ENCODE measurements at regions not wholly inside any gene's neighbourhood (a gene's known extent, or its start where the extent isn't known, plus 50 kb on each side); places are given as distances from the start of the nearest gene placed in this dataset.
"Not testable (repeated sequence)": the region's sequence is repeated elsewhere in the genome, so short reads cannot be mapped to it uniquely, and the experiment has no call there.

DNA sequence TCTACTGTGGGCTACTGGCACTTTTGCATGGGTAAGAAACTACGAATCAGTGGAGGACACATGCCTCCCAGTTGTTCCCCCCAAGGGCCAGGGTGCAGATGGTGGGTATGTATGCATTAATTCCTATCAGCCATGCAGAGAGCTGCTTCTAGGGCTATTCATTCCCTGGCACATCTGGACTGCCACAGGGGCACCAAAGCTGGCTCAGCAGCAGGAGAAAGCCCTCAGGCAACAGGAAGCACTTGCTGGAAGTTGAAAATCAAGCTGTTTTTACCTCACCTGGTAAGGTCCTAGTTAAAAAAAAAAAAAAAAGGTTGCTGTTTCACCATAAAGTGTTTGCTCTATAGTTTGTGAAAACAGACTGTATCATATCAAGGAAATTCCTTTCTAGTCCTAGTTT, 1342.6 kb downstream of the REEP3 start:
- DNase-seq (ENCODE audit: low read depth), result no peak

DNA sequence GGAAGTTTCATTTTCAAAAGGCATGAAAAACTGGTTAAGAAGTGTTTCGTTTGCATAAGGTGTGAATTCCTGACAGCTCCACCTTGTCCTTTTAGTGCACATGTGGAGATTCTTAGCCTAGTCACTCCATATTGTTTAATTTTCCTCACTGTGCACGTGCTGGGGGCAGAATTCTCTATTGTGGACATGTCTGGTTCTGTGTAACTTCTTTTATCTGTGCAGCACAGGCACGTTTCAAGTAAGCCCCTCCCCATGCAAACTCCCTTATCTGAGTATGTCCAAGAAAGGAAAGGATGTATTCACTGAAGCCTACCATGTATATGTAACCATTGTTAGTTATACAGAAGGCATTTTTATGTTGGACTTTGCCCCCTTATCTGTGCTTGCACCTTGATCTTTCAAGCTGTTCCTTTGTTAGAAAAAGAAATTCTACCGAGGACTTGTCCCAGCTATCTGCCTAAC, 1346.3 kb downstream of the REEP3 start:
- no peak for DNase-seq (ENCODE audit: low read depth)

DNA sequence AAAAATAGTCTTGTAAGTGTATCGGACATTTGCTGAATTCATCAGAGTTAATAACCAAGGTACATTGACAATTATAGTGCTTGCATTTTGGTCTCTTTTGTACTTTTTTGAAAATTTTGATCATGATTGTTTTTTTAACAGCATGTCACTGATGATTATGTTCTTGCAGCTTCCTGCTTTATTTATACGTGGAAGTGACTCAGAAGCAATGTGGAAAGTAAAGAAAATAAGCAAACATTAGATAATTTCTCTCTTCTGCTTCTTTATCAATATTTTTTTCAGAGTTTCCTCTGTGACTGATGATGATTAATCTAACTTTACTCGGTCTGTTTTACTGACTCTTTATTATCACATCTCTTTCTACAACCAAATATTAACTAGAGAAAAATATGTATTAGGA, 1351.9 kb downstream of the REEP3 start:
- no peak for DNase-seq (ENCODE audit: low read depth)

DNA sequence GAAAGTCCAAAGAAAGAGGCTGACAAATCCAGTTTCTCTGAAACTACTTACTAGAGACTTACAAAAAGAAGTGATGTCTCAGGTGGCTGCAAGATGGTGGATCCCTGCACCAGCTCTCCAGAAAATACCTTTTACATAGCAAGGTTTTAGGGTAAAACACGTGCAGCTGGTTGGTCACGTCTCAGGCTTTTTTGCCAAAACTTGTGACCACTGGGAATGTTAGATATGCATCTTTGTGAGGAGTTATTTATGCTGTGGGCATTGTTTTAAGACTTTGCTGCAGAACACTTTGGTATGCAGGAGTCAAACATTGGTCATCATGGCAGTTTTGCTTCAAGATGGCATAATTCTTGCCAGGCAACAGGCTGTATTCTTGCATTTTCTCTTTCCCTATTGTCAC, 1352.8 kb downstream of the REEP3 start:
- DNase-seq (ENCODE audit: low read depth), result no peak

DNA sequence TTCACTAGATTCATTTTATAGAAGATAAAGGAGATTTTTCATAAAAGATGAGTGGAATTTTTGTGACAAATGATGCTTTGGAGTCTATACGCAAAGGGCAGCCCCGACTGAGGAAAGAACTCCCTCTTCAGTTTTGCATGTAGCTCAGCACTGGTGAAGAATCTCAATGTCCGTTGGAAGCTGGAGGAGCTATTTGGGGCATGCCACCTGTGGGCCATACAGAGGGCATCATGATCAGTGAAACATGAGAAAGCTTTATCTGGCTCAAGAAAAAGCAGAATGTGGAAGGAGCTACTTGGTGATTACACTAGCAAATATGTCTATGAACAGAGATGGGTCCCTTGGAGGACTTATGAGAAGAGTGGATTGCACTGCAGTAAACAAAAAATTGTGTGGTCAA, 1359.3 kb downstream of the REEP3 start:
- no peak for DNase-seq (ENCODE audit: low read depth)

DNA sequence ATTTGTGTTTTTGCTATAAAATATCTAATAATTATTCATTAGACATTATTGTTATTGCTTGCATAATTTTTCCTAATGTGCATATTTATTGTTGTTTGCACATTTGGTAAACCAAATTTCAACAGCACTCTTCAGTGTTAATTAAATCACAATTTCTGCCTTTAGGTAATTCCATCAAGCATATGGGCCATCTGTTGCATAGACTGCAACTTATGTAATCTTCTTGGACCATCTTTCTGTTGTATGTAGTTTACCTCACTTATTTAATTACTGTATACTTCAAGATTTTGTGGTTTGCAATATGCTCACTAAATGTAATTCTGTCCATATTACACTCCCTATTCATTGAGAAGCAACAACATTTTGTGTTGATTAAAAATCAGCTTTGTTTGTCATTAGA, 1360.1 kb downstream of the REEP3 start:
- no peak for DNase-seq (ENCODE audit: low read depth)

DNA sequence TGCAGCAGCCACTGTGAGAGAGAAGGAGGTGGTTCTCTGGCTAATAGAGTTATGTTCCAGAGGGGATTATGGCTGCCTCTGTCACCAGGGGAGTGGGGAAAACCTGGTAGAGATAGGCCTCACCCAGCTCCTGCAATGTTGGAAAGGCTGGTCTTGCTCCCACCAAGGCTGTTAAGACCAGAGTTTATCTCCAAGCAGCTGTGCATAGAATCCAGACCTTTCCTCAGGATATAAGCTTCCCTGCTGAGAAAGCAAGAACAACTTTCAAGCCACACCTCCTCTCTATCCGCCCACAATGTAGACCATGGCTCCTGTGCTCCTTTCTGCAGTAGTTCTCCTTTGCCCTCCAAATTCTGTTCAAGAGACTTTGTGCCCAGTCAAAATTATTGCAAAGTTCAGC, 1375.4 kb downstream of the REEP3 start:
- DNase-seq (ENCODE audit: low read depth), result no peak

DNA sequence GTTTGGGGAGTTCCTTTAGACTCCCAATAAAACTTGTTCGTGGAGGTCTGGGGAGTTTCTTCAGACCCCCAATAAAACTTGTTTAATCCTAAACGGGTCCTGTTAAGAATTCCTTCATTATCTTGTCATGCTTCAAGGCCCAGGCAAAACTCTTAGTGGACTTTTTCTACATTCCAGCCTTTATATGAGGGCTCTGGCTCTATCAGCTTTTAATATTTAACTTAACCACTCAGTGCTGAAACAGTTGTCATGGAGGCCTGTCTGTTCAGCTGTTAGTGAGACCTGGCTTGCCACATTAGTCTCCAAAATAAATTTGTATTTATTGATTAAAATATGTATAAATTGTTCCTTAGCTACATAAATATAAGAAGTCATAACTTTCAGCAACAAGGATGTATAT, 1385.1 kb downstream of the REEP3 start:
- DNase-seq (ENCODE audit: low read depth), result not testable (repeated sequence)

DNA sequence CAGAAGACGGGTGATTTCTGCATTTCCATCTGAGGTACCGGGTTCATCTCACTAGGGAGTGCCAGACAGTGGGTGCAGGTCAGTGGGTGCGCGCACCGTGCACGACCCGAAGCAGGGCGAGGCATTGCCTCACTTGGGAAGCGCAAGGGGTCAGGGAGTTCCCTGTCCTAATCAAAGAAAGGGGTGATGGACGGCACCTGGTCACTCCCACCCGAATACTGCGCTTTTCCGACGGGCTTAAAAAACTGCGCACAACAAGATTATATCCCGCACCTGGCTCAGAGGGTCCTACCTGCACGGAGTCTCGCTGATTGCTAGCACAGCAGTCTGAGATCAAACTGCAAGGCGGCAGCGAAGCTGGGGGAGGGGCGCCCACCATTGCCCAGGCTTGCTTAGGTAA, 1403.1 kb downstream of the REEP3 start:
- DNase-seq (ENCODE audit: low read depth), result not testable (repeated sequence)

DNA sequence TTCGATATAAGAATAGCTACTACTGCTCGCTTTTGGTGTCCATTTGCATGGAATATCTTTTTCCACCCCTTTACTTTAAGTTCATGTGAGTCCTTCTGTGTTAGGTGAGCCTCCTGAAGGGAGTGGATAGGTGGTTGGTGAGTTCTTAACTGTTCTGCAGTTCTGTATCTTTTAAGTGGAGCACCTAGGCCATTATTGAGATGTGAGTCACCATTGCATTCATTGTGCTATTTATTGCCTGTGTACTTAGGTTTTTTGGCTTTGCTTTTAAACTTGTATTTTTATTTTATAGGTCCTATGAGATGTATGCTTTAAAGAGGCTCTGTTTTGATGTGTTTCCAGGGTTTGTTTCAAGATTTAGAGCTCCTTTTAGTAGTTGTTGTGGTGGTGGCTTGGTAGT, 1430.8 kb downstream of the REEP3 start:
- no peak for DNase-seq (ENCODE audit: low read depth)

DNA sequence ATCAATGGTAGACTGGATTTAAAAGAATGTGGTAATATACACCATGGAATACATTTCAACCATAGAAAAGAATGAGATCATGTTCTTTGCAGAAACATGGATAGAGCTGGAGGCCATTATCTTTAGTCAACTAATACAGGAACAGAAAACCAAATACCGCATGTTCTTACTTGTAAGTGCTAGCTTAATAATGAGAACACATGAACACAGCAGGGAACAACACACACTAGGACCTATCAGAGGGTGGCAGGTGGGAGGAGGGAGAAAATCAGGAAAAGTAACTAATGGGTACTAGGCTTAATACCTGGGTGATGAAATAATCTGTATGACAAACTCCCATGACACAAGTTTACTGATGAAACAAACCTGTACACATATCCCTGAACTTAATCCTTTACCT, 1435.2 kb downstream of the REEP3 start:
- DNase-seq (ENCODE audit: low read depth), result no peak

DNA sequence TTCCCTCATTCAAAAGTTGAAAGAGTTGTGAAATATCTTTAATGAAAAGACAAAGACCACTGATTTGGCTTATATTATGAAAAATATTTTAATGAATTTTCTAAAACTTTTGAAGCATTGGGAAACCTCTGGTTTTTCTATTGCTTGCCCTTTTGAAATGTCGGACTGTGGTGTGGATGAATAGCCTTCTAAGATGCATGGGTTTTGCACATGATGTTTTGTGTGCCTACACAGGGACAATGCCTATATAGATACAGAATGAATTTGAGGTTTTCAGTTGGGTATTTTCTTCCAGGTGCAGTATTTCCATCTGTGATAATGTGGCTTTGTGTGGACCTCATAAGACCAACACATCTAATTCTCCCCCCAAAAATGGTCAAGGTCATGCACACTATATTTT, 1437.9 kb downstream of the REEP3 start:
- no peak for DNase-seq (ENCODE audit: low read depth)

DNA sequence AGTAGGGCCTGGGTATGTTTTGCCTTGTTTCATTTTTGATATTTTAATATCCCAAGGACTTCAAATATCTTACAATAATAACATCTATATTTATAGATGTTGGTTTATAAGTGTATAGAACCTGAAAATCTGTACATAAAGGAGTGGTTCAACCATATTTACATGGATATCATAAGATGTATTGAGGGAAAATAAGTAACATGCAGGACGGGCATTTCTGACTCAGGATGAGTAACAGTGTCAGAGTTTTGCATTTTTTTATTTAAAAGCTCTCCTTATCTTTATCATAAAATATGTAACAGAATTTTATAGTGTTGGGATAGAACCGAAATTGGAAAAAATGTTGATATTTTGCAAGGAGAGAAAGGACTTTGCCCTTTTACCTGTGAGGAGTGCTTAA, 1438.7 kb downstream of the REEP3 start:
- no peak for DNase-seq (ENCODE audit: low read depth)

DNA sequence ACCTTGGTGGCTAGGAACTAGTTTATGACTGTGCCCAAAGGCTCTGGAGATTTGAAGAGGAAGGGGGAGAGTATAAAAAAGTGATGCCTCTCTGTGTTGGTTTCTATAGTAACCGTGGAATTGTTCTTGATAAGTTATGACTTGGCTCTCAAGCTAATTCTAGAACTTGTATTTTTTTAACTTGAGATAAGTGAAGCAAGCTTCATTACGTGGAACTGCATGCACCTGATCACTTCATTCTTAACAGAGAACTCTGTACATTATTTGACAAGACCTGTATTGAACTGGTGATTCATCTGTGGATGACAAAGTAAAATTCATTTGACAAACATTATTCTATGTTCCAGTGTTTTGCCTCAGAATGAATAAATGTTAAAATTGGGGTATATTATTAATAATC, 1452.2 kb downstream of the REEP3 start:
- no peak for DNase-seq (ENCODE audit: low read depth)

DNA sequence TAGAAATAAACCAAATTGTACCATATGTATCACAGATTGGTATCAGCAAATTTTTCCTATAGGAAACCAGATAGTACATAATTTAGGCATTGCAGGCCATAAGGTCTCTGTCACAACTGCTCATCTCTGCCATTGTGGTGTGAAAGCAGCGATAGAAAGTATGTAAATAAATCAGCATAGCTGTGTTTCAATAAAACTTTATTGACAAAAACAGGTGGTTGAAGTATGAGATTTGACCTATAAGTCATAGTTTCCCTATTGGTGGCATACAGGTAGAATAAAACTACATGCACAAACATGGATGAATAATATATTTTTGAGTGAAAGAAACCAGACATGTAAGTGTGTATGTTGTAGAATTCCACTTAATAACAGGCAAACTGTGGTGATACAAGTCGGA, 1454.9 kb downstream of the REEP3 start:
- no peak for DNase-seq (ENCODE audit: low read depth)

DNA sequence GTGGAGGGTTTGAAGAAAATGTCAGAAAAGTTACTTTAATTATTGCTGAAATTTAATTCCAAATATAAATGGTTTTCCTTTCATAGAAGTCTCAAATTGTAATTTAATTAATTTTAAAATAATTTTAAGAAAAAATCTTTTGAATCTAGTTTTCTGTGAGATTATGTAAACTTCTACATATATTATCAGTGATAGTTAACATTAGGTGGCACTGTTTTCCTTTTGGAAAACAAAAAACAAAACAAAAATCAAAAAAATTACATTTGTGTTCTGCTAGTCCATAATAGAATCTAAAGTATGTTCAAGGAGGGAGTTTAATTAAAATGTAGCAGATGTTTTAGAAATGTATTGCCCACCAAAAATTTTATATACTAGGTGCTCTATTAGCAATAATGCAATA, 1456.7 kb downstream of the REEP3 start:
- no peak for DNase-seq (ENCODE audit: low read depth)

DNA sequence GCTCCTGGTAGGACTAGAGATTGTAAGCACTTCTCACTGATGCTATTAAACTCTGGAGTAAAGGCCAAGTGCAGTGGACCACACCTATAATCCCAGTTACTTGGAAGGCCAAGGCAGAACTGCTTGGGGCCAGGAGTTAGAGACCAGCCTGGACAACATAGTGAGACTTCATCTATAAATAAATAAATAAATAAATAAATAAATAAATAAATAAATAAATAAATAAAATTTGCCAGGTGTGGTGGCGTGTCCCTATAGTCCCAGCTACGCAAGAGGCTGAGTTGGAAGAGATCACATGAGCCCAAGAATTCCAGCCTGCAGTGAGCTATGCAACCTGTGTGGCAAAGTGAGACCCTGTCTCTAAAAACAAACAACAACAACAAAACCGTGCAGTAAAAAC, 1475.7 kb downstream of the REEP3 start:
- DNase-seq (ENCODE audit: low read depth), result no peak

DNA sequence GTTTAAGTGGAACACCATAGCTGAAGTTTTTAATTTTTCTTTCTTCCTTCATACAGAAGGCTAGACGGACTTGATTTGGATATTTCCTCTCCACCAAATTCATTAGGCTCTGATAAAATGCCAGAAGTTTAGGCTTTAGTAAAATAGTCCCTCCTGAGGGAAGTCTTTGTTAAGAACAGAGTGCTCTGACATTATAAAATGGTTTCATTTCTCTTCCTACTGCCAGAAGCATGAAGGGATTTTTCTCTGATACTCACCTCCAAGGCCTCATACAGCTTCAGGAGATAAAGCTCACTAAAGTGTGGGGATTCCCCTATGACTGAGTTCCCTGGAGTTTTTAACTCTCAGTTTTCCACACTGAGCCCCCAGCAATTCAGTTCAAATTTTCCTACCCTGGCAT, 1489.6 kb downstream of the REEP3 start:
- no peak for DNase-seq (ENCODE audit: low read depth)

DNA sequence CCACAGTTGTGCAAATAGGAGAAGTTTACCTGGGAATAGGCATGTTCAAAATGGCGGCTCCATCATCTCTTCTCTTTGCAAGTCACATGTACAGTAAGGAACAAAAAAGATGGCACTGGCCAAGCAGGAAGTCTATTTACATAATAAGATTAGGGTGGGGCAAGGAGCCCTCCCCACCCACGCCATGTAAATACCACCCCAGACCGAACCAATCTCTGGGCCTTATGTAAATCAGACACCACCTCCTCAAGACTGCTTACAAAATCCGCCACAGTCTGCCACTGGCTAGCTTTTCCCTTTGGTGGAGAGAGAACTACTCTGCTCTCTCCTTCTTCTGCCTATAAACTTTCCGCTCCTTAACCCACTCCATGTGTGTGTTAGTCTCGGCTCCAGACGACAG, 1496.3 kb downstream of the REEP3 start:
- DNase-seq (ENCODE audit: low read depth), result no peak

DNA sequence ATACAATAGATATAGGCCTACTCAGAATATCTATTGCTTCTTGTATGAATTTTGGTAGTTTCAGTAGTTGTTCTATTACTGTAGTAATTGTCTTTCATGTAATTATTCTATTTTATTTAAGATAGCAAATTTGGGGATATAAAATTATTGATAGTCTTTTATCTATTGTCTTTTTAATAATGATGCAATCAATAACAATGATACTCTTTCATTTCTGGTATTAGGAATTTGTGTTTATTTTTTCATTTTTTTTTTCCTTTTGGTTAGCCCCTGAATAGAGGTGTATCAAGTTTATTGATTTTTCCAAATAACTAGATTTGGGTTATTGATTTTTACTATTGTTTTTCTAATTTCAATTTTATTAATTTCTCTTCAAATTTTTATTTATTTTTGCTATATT, 1503.7 kb downstream of the REEP3 start:
- no peak for DNase-seq (ENCODE audit: low read depth)

DNA sequence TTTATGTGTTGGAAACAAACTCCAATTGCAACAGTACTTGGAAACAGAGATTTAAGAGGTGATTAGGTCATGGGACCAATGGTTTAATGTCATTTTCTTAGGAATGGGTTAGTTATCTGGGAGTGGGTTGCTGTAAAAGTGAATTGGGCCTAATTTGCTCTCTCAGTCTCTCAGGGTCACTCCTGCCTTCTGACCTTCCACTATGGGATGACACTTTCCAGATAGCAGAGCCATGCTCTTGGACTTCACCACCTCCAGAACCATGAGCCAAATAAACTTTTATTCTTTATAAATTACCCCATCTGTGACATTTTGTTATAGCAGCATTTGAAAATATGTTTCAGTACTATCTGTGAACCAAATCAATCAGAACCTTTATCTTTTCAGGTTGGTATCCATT, 1509.1 kb downstream of the REEP3 start:
- DNase-seq (ENCODE audit: low read depth), result no peak

DNA sequence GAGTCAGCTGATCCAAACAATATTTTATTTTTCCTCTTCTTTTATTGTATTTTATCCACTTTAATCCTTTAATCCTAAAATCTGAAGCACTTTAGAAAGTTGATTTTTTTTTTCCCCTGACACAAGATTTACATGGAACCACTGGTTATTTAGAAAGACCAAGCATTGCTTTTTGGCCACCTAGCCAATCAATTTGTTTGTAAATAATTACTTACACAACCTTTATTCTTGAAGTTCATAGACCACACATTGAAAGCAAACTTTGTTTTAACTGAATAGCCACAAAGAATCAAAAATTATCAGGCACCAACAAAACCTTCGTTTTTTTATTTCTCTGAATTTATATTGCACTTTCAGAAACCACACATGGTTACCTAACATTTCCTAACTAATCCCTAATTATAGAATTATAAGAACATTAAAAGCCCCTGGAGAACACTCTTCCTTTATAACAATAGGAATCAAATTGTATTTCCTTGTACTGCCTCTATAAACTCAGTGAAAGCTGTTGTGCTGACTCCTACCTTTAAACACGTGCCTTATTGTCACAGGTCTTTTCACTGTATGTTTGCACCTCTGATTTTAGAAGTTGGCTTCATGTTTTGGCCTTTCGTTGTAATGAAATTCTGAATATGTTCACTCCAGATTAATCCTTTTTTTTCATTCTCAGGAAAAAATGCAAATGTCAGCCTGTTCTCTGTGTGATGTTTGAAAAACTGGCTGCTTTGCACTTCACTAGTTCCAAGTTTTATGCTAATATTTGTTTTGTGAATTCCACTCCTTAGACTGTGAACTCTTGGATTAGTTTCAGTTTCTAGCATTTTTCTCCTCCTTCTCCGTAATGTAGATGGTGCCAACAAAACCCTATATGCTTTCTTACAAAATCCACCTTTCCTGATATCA, 1511.9 kb downstream of the REEP3 start:
- DNase-seq (ENCODE audit: low read depth), result no peak

DNA sequence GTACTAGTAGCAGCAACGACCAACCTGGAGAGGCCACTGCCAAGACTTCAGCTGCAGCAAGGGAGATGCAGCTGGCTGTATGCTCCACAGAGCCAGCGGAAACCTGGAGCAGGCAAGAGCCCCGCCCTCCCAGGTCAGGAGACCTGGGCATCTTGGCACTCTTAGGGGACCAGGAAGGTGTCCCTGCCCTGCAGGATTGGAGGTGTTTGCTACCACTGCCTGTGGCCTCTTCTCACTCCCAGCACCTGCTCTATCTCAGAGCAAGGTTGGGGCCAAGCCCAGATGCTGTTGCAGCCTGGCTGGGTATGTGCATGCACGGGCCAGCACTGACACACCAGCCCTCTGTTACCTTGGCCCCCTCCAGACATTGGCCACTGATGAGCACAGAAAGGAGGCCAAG, 1512.8 kb downstream of the REEP3 start:
- no peak for DNase-seq (ENCODE audit: low read depth)

DNA sequence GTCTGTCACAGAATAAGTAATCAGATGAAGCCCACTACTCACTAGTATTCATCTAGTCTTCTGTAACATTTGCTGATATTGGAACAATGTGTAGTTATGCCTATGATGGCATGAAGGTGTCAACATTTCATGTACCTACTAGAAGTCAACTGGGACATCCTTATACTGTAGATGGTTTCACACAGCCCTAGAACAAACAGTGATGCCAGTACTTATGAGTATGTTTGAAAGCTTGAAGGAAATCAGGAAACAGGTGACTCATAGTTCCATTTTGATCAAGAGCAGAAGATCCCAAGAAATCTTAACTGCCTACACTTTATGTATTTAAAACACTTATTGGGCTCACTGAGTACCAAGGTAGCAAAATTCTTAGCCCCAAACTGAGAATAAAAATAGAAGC, 1519.6 kb downstream of the REEP3 start:
- DNase-seq (ENCODE audit: low read depth), result no peak

All from stimulated activated CD8-positive, alpha-beta memory T cell treated with anti-CD3 and anti-CD28 coated beads, Interleukin-7, amount 100 ng/mL, for 24 hours (primary cell).